ENCODE measurements at regions not wholly inside any gene's neighbourhood (a gene's known extent, or its start where the extent isn't known, plus 50 kb on each side); places are given as distances from the start of the nearest gene placed in this dataset.

GRCh38 chr14:100657780-100658179 is 68.9 kb upstream of the DLK1 start:
- no peaks in the 10 kb centered on the region for H3K79me2 ChIP-seq (ENCODE audit: insufficient read depth, low read length)

GRCh38 chr14:100658181-100658886 is 68.4 kb upstream of the DLK1 start:
- H3K27ac ChIP-seq (ENCODE audit: low read depth, low read length): no peak overlapping the region; the same call in 1 of the 2 replicates
- no peaks in the 10 kb centered on the region for H3K27me3 ChIP-seq (ENCODE audit: insufficient read depth, low read length)
- no peak for TF ChIP-seq CTCF (IDR thresholded peaks at IDR 0.05 in 2 of 3, conservative IDR thresholded peaks at IDR 0.05 in 1 of 3; ENCODE audit: borderline replicate concordance in 1 of 3, insufficient read depth in 1 of 3, low read depth in 2 of 3, low read length in 2 of 3)
- no peak for TF ChIP-seq YY1 (IDR thresholded peaks at IDR 0.05; ENCODE audit: extremely low read depth, insufficient replicate concordance, low read depth, low read length)
- no peak for TF ChIP-seq ZNF274 (IDR thresholded peaks at IDR 0.05; ENCODE audit: low read depth, low read length)
- no peak for TF ChIP-seq RAD21 (IDR thresholded peaks at IDR 0.05; ENCODE audit: low read depth)
- no peak for TF ChIP-seq TCF7L2 (IDR thresholded peaks at IDR 0.05; ENCODE audit: borderline replicate concordance, extremely low read depth, insufficient read depth, insufficient read length)
- no peak for TF ChIP-seq MAX (IDR thresholded peaks at IDR 0.05)
- no peak for TF ChIP-seq REST (IDR thresholded peaks at IDR 0.05; ENCODE audit: low read depth)
- no peaks in the 10 kb centered on the region for H4K20me1 ChIP-seq (ENCODE audit: insufficient read depth)
- H3K4me1 ChIP-seq (ENCODE audit: control insufficient read depth in 1 of 2, insufficient read depth in 2 of 2, low read length in 2 of 2): peaks cover 4 to 64% of the 10 kb centered on the region in 2 experiments; a peak in 3 of 4 replicates
- DNase-seq (ENCODE audit: low read depth, low spot score) (no peak), ATAC-seq (peak; percentile 41)
- no peaks in the 10 kb centered on the region for H3K79me2 ChIP-seq (ENCODE audit: insufficient read depth, low read length)
- no peak overlapping the region for H2AFZ ChIP-seq (ENCODE audit: low read depth, low read length, poor library complexity, severe bottlenecking)
- CTCF ChIA-PET: interaction anchor here (1.1 to 7.3 kb wide), 4 partner anchors 12 to 281 kb away, joined by 4 to 100 read pairs (median 8); no protein-coding TSS in a partner anchor
- no peaks in the 10 kb centered on the region for H3K36me3 ChIP-seq (ENCODE audit: control insufficient read depth in 1 of 2, insufficient read depth in 2 of 2, low read length in 2 of 2)
- H3K9ac ChIP-seq (ENCODE audit: low read length): no peak overlapping the region
- peak overlapping the region; percentile 38 for H3K4me2 ChIP-seq (ENCODE audit: low read length)
- POLR2A ChIA-PET: no interaction called here
- RAD21 ChIA-PET (ENCODE audit: low non-redundant PET in 1 of 2, low total read pairs in 2 of 2, uncharacterized antibody in 2 of 2, unreplicated experiment in 2 of 2): no interaction called here
- no TSS peak for BruUV-seq (replicated peaks)
- no peak overlapping the region for H3K4me3 ChIP-seq (replicated peaks in 1 of 2; ENCODE audit: low read depth in 1 of 2, low read length in 2 of 2)
- H3K9me2 ChIP-seq (ENCODE audit: insufficient read depth): no peaks in the 10 kb centered on the region
- H3K9me3 ChIP-seq (ENCODE audit: control insufficient read depth in 1 of 2, insufficient read depth in 1 of 2, low read depth in 1 of 2, low read length in 2 of 2): no peaks in the 10 kb centered on the region
- intact Hi-C loops (cut with micrococcal nuclease): loop anchor here (10.0 kb wide), 1 partner anchor 1006 kb away; no protein-coding TSS in a partner anchor

More at GRCh38 chr14:100657780-100658179, 68.9 kb upstream of the DLK1 start:
- ATAC-seq (no peak), DNase-seq (ENCODE audit: low read depth, low spot score) (no peak)
- ChIA-PET POLR2A (no interaction called here), CTCF (interaction anchor here (1.1 to 7.3 kb wide), 4 partner anchors 12 to 273 kb away, joined by 4 to 100 read pairs (median 26); no protein-coding TSS in a partner anchor), RAD21 (ENCODE audit: low non-redundant PET in 1 of 2, low total read pairs in 2 of 2, uncharacterized antibody in 2 of 2, unreplicated experiment in 2 of 2) (no interaction called here)
- peak overlapping the region; percentile 38; the same call in 1 of the 2 replicates for H3K4me2 ChIP-seq (ENCODE audit: low read length)
- no peaks in the 10 kb centered on the region for H3K27me3 ChIP-seq (ENCODE audit: insufficient read depth, low read length)
- H2AFZ ChIP-seq (ENCODE audit: low read depth, low read length, poor library complexity, severe bottlenecking): no peak overlapping the region
- H3K4me1 ChIP-seq (ENCODE audit: control insufficient read depth in 1 of 2, insufficient read depth in 2 of 2, low read length in 2 of 2): peaks cover 4 to 59% of the 10 kb centered on the region in 2 experiments; a peak in 3 of 4 replicates
- no peak for TF ChIP-seq EZH2 (IDR thresholded peaks at IDR 0.05)
- TF ChIP-seq ELF1 (IDR thresholded peaks at IDR 0.05; ENCODE audit: borderline replicate concordance, low read depth): no peak
- no peak for TF ChIP-seq YY1 (IDR thresholded peaks at IDR 0.05; ENCODE audit: extremely low read depth, insufficient replicate concordance, low read depth, low read length)
- TF ChIP-seq SIN3A (IDR thresholded peaks at IDR 0.05; ENCODE audit: low read depth): no peak
- H3K9me2 ChIP-seq (ENCODE audit: insufficient read depth): no peaks in the 10 kb centered on the region
- intact Hi-C loops (cut with micrococcal nuclease): loop anchor here (10.0 kb wide), 1 partner anchor 1007 kb away; no protein-coding TSS in a partner anchor
- H3K9me3 ChIP-seq (ENCODE audit: control insufficient read depth in 1 of 2, insufficient read depth in 1 of 2, low read depth in 1 of 2, low read length in 2 of 2): no peaks in the 10 kb centered on the region
- H4K20me1 ChIP-seq (ENCODE audit: insufficient read depth): no peaks in the 10 kb centered on the region
- no peak overlapping the region for H3K9ac ChIP-seq (ENCODE audit: low read length)
- H3K27ac ChIP-seq (ENCODE audit: low read depth, low read length): no peak overlapping the region
- no peak overlapping the region for H3K4me3 ChIP-seq (replicated peaks in 1 of 2; ENCODE audit: low read depth in 1 of 2, low read length in 2 of 2)
- BruUV-seq (replicated peaks): no TSS peak
- H3K36me3 ChIP-seq (ENCODE audit: control insufficient read depth in 1 of 2, insufficient read depth in 2 of 2, low read length in 2 of 2): no peaks in the 10 kb centered on the region

All from HCT116 (cell line).